ENCODE measurements at regions not wholly inside any gene's neighbourhood (a gene's known extent, or its start where the extent isn't known, plus 50 kb on each side); places are given as distances from the start of the nearest gene placed in this dataset.

GRCh38 chr20:37642246-37642645 is 51.6 kb upstream of the CTNNBL1 start (continued):
- TF ChIP-seq CHD7 (IDR thresholded peaks at IDR 0.05; ENCODE audit: insufficient replicate concordance, low read length) (no peak), TCF12 (IDR thresholded peaks at IDR 0.05; ENCODE audit: low read depth, low read length) (no peak), JUND (IDR thresholded peaks at IDR 0.05; ENCODE audit: low read length) (no peak), RAD21 (IDR thresholded peaks at IDR 0.05 in 1 of 2, conservative IDR thresholded peaks at IDR 0.05 in 1 of 2; ENCODE audit: low read depth in 2 of 2, low read length in 2 of 2) (no peak), BCL11A (IDR thresholded peaks at IDR 0.05; ENCODE audit: low read depth in 2 of 2, low read length in 2 of 2) (no peak), ZNF274 (IDR thresholded peaks at IDR 0.05; ENCODE audit: borderline replicate concordance, extremely low read depth, low read length) (no peak), SIX5 (IDR thresholded peaks at IDR 0.05; ENCODE audit: low read depth, low read length) (no peak), RBBP5 (IDR thresholded peaks at IDR 0.05; ENCODE audit: borderline replicate concordance, low read depth, low read length) (no peak), SAP30 (IDR thresholded peaks at IDR 0.05; ENCODE audit: insufficient read depth, insufficient replicate concordance, low read length) (no peak), NANOG (IDR thresholded peaks at IDR 0.05; ENCODE audit: insufficient read depth, low read depth, low read length, poor library complexity, severe bottlenecking) (no peak)

Measured in H1 (cell line).